T-cell (primary cell): ENCODE measurements at regions not wholly inside any gene's neighbourhood (a gene's known extent, or its start where the extent isn't known, plus 50 kb on each side); places are given as distances from the start of the nearest gene placed in this dataset.
A peak's percentile ranks its signal among the peaks of the same experiment; 100 is the strongest.
"Not testable (repeated sequence)": the region's sequence is repeated elsewhere in the genome, so short reads cannot be mapped to it uniquely, and the experiment has no call there.

Experiments used
- ATAC-seq, 4 experiments: fragments of 200-7000 bp in 3 of 4; fragments of 150-1000 bp in 1 of 4; cut with Tn5 transposase; replicated peaks in 1 of 4; 1 replicate in 3 of 4; 2 replicates in 1 of 4; pipeline ENCODE4 v1.10.0; 2021; ENCODE audit warnings: moderate library complexity in 3 of 4, mild to moderate bottlenecking in 2 of 4, moderate number of reproducible peaks in 1 of 4
- CTCF ChIA-PET, 2 donors: fragments of 300-600 bp; sonication (Branson Sonifier 250); formaldehyde crosslinking; loops; one replicate each; lab custom pipeline; 2022; ENCODE audit warnings: antibody characterized with exemption in 2 of 2; lab: Charles Lee
- POLR2A ChIA-PET, 2 donors: fragments of 300-600 bp; sonication (Branson Sonifier 250); formaldehyde crosslinking; loops; one replicate each; lab custom pipeline; 2022; ENCODE audit warnings: antibody characterized with exemption in 2 of 2; lab: Charles Lee
- DNase-seq, 35 experiments: peaks; one replicate each; pipeline versions ENCODE4 v3.0.0 to v3.0.0-alpha.2; 2013 to 2023
- H3K27ac ChIP-seq: one replicate; pipeline ENCODE4 v1.5.1; 2013; ENCODE audit warnings: low read length
- H3K27me3 ChIP-seq, 2 experiments: replicated peaks in 1 of 2; 1 replicate in 1 of 2; 2 replicates in 1 of 2; pipeline versions ENCODE4 v1.6.1 to v1.7.0; 2013; ENCODE audit warnings: low read length in 1 of 2, mixed read lengths in 1 of 2; ENCODE audit not compliant: control insufficient read depth in 2 of 2, insufficient read depth in 2 of 2; ENCODE audit errors: extremely low read depth in 1 of 2
- H3K36me3 ChIP-seq, 2 donors: 1 replicate in 1 of 2; 2 replicates in 1 of 2; pipeline versions ENCODE4 v1.6.1 to v1.7.0; 2013; ENCODE audit warnings: low read length in 1 of 2; ENCODE audit not compliant: control insufficient read depth in 2 of 2, insufficient read depth in 1 of 2; ENCODE audit errors: extremely low read depth in 1 of 2
- H3K4me1 ChIP-seq, 2 experiments: 1 replicate in 1 of 2; 2 replicates in 1 of 2; pipeline versions ENCODE4 v1.6.1 to v1.7.0; 2013; ENCODE audit warnings: low read length in 2 of 2, mixed read lengths in 1 of 2; ENCODE audit not compliant: insufficient read depth in 2 of 2, control insufficient read depth in 1 of 2; ENCODE audit errors: extremely low read depth in 1 of 2
- H3K4me3 ChIP-seq, 2 donors: 1 replicate in 1 of 2; 2 replicates in 1 of 2; pipeline versions ENCODE4 v1.5.1 to v1.7.0; 2013; ENCODE audit warnings: mild to moderate bottlenecking in 2 of 2, low read length in 1 of 2, moderate library complexity in 1 of 2; ENCODE audit not compliant: control insufficient read depth in 1 of 2; ENCODE audit errors: extremely low read depth in 1 of 2
- H3K9me3 ChIP-seq: 2 replicates; pipeline ENCODE4 v1.7.0; 2013
- H3K27ac Mint-ChIP-seq, 2 donors: one replicate each; pipeline ENCODE4 v1.8.0; 2020 to 2021; ENCODE audit warnings: mild to moderate bottlenecking in 2 of 2, mixed read lengths in 2 of 2
- H3K27me3 Mint-ChIP-seq, 2 donors: one replicate each; pipeline ENCODE4 v1.8.0; 2021 to 2022; ENCODE audit warnings: mixed read lengths in 2 of 2
- H3K36me3 Mint-ChIP-seq: one replicate; pipeline ENCODE4 v1.8.0; 2021; ENCODE audit warnings: mixed read lengths
- H3K4me1 Mint-ChIP-seq, 3 donors: one replicate each; pipeline ENCODE4 v1.8.0; 2020 to 2022; ENCODE audit warnings: mixed read lengths in 3 of 3, mild to moderate bottlenecking in 1 of 3
- H3K4me3 Mint-ChIP-seq, 3 donors: one replicate each; pipeline ENCODE4 v1.8.0; 2020 to 2022; ENCODE audit warnings: mild to moderate bottlenecking in 3 of 3, mixed read lengths in 3 of 3, moderate library complexity in 3 of 3
- H3K9me3 Mint-ChIP-seq, 3 donors: one replicate each; pipeline ENCODE4 v1.8.0; 2020 to 2022; ENCODE audit warnings: mixed read lengths in 3 of 3
- WGBS: methylation state at CpG from one replicate; pipeline ENCODE4 v1.1.5; 2013; ENCODE audit warnings: missing lambda C conversion rate; ENCODE audit not compliant: insufficient coverage; 5-methylcytosine and 5-hydroxymethylcytosine counted together

- WGBS = 100% methylated on average over 2 of the region's 4 CpGs
- Mint-ChIP-seq H3K4me1 (peaks cover 13 to 14% (median 13%) of the 10 kb centered on the region in 3 donors), H3K4me3 (no peak overlapping the region), H3K27me3 (peaks cover 0 to under 1% of the 10 kb centered on the region in 2 donors), H3K36me3 (no peaks in the 10 kb centered on the region), H3K27ac (no peak overlapping the region), H3K9me3 (no peaks in the 10 kb centered on the region)
- ChIA-PET CTCF (no interaction called here), POLR2A (no interaction called here)
- ATAC-seq (no peak), DNase-seq (no peak)
- Histone ChIP-seq H3K36me3 (no peaks in the 10 kb centered on the region), H3K9me3 (no peaks in the 10 kb centered on the region), H3K27ac (no peak overlapping the region), H3K4me3 (no peak overlapping the region), H3K4me1 (peaks cover 0 to 2% of the 10 kb centered on the region in 2 experiments), H3K27me3 (no peaks in the 10 kb centered on the region)
Observed at GRCh38 chr3:16769525-16769924, 115.2 kb upstream of the PLCL2 start.

GRCh38 chr3:16770021-16770420 is 114.7 kb upstream of the PLCL2 start:
- Histone ChIP-seq H3K27ac (no peak overlapping the region), H3K4me3 (no peak overlapping the region), H3K9me3 (no peaks in the 10 kb centered on the region), H3K27me3 (no peaks in the 10 kb centered on the region), H3K4me1 (peaks cover 0 to 7% of the 10 kb centered on the region in 2 experiments), H3K36me3 (no peaks in the 10 kb centered on the region)
- Mint-ChIP-seq H3K4me1 (peaks cover 17 to 19% (median 17%) of the 10 kb centered on the region in 3 donors), H3K4me3 (no peak overlapping the region), H3K36me3 (no peaks in the 10 kb centered on the region), H3K27me3 (peaks cover 0 to 4% of the 10 kb centered on the region in 2 donors), H3K27ac (no peak overlapping the region), H3K9me3 (no peaks in the 10 kb centered on the region)
- ChIA-PET CTCF (no interaction called here), POLR2A (no interaction called here)
- ATAC-seq = no peak
- WGBS = 81% methylated on average over 4 of the region's 5 CpGs
- no peak for DNase-seq

GRCh38 chr3:16770792-16771191 is 114.0 kb upstream of the PLCL2 start:
- peaks cover 3 to 4% of the 10 kb centered on the region in 2 donors for H3K27me3 Mint-ChIP-seq
- CTCF ChIA-PET = no interaction called here
- H3K4me1 Mint-ChIP-seq = peaks cover 17 to 24% (median 17%) of the 10 kb centered on the region in 3 donors
- H3K27me3 ChIP-seq = no peaks in the 10 kb centered on the region
- H3K4me3 ChIP-seq = no peak overlapping the region
- peaks cover 0 to 7% of the 10 kb centered on the region in 2 experiments for H3K4me1 ChIP-seq
- no peak overlapping the region for H3K27ac Mint-ChIP-seq
- 93% methylated on average over 3 of the region's 4 CpGs for WGBS
- ATAC-seq = no peak
- H3K27ac ChIP-seq = no peak overlapping the region
- H3K36me3 Mint-ChIP-seq = no peaks in the 10 kb centered on the region
- H3K4me3 Mint-ChIP-seq = no peak overlapping the region
- H3K36me3 ChIP-seq = no peaks in the 10 kb centered on the region
- H3K9me3 Mint-ChIP-seq = no peaks in the 10 kb centered on the region
- DNase-seq = no peak
- no peaks in the 10 kb centered on the region for H3K9me3 ChIP-seq
- POLR2A ChIA-PET = no interaction called here

- Mint-ChIP-seq H3K27me3 (peaks cover 9 to 13% of the 10 kb centered on the region in 2 donors), H3K4me1 (peaks cover 17 to 24% (median 17%) of the 10 kb centered on the region in 3 donors)
- H3K9me3 ChIP-seq, H3K4me3 ChIP-seq, H3K4me1 ChIP-seq, H3K9me3 Mint-ChIP-seq, H3K36me3 ChIP-seq, ATAC-seq, H3K27ac Mint-ChIP-seq, POLR2A ChIA-PET, H3K27me3 ChIP-seq, H3K4me3 Mint-ChIP-seq, CTCF ChIA-PET, H3K36me3 Mint-ChIP-seq, H3K27ac ChIP-seq, DNase-seq: not testable (repeated sequence)
- WGBS = 83% methylated on average over 13 of the region's 15 CpGs
Observed at GRCh38 chr3:16773594-16773993, 111.2 kb upstream of the PLCL2 start.

GRCh38 chr3:16774536-16774935 is 110.2 kb upstream of the PLCL2 start:
- H3K4me1 ChIP-seq, CTCF ChIA-PET, POLR2A ChIA-PET, ATAC-seq, H3K27me3 ChIP-seq, H3K27ac ChIP-seq, H3K36me3 Mint-ChIP-seq, H3K9me3 ChIP-seq, H3K36me3 ChIP-seq, H3K9me3 Mint-ChIP-seq, H3K27ac Mint-ChIP-seq: not testable (repeated sequence)
- H3K4me3 ChIP-seq = peak overlapping the region in 1 of 2 donors; percentile 44
- peaks cover 17 to 24% (median 17%) of the 10 kb centered on the region in 3 donors for H3K4me1 Mint-ChIP-seq
- H3K4me3 Mint-ChIP-seq = peak overlapping the region; percentile 24 to 66 (median 53)
- H3K27me3 Mint-ChIP-seq = peaks cover 9 to 13% of the 10 kb centered on the region in 2 donors
- WGBS = 39% methylated on average over 11 of the region's 11 CpGs
- peak in 1 of 35 experiments; percentile 2 for DNase-seq

- H3K27me3 Mint-ChIP-seq = no peaks in the 10 kb centered on the region
- ATAC-seq (no peak), DNase-seq (no peak)
- Histone ChIP-seq H3K27ac (no peak overlapping the region), H3K4me1 (peaks cover 0 to 14% of the 10 kb centered on the region in 2 experiments), H3K27me3 (no peaks in the 10 kb centered on the region), H3K36me3 (no peaks in the 10 kb centered on the region), H3K9me3 (no peaks in the 10 kb centered on the region), H3K4me3 (no peak overlapping the region)
- H3K4me3 Mint-ChIP-seq = no peak overlapping the region
- peaks cover 6 to 15% (median 9%) of the 10 kb centered on the region in 3 donors for H3K4me1 Mint-ChIP-seq
- no peak overlapping the region for H3K27ac Mint-ChIP-seq
- ChIA-PET CTCF (interaction anchor here in 1 of 2 donors (0.6 kb wide), 1 partner anchor 178 kb away, joined by 3 read pairs; no protein-coding TSS in a partner anchor), POLR2A (no interaction called here)
- H3K36me3 Mint-ChIP-seq = no peaks in the 10 kb centered on the region
- no CpG with 5 or more reads among the region's 2 CpGs for WGBS
- no peaks in the 10 kb centered on the region for H3K9me3 Mint-ChIP-seq
Observed at GRCh38 chr3:16784973-16785372, 99.8 kb upstream of the PLCL2 start.

GRCh38 chr3:16785465-16785864 is 99.3 kb upstream of the PLCL2 start:
- ATAC-seq = no peak
- peaks cover 0 to 14% of the 10 kb centered on the region in 2 experiments for H3K4me1 ChIP-seq
- no CpG with 5 or more reads among the region's 1 CpG for WGBS
- H3K4me3 Mint-ChIP-seq = no peak overlapping the region
- H3K27me3 ChIP-seq = no peaks in the 10 kb centered on the region
- peaks cover 11 to 20% (median 14%) of the 10 kb centered on the region in 3 donors for H3K4me1 Mint-ChIP-seq
- no peaks in the 10 kb centered on the region for H3K9me3 Mint-ChIP-seq
- no peak overlapping the region for H3K27ac ChIP-seq
- DNase-seq = no peak
- no peaks in the 10 kb centered on the region for H3K27me3 Mint-ChIP-seq
- no peak overlapping the region for H3K27ac Mint-ChIP-seq
- no peaks in the 10 kb centered on the region for H3K36me3 ChIP-seq
- no peak overlapping the region for H3K4me3 ChIP-seq
- ChIA-PET POLR2A (no interaction called here), CTCF (no interaction called here)
- H3K36me3 Mint-ChIP-seq = no peaks in the 10 kb centered on the region
- H3K9me3 ChIP-seq = no peaks in the 10 kb centered on the region
